ENCODE measurements at regions not wholly inside any gene's neighbourhood (a gene's known extent, or its start where the extent isn't known, plus 50 kb on each side); places are given as distances from the start of the nearest gene placed in this dataset.

GRCh38 chr18:68608851-68609490, 105.9 kb downstream of the TMX3 start (continued):
- no peak for TF ChIP-seq REST (IDR thresholded peaks at IDR 0.05)
- TF ChIP-seq HNF4G (IDR thresholded peaks at IDR 0.05) = no peak
- no peak for TF ChIP-seq RXRA (IDR thresholded peaks at IDR 0.05)
- no peak for TF ChIP-seq FOXA1 (IDR thresholded peaks at IDR 0.05)
- TF ChIP-seq SP1 (IDR thresholded peaks at IDR 0.05) = no peak
- no peak for TF ChIP-seq CTCF (IDR thresholded peaks at IDR 0.05; ENCODE audit: low read depth, low read length, missing input control)

GRCh38 chr18:68607852-68608251, 107.1 kb downstream of the TMX3 start:
- Histone ChIP-seq H3K9ac (ENCODE audit: low read depth in 1 of 2, low read length in 2 of 2) (no peak overlapping the region), H3K27me3 (ENCODE audit: control insufficient read depth in 4 of 4, insufficient read depth in 4 of 4, low read length in 3 of 4) (peaks cover 0 to 3% (median 0%) of the 10 kb centered on the region in 4 donors), H3K9me3 (ENCODE audit: control insufficient read depth in 4 of 4, low read length in 3 of 4) (no peaks in the 10 kb centered on the region), H3K4me3 (ENCODE audit: low read depth in 1 of 3, low read length in 3 of 3) (no peak overlapping the region), H3K4me1 (ENCODE audit: control insufficient read depth in 4 of 4, insufficient read depth in 4 of 4, low read length in 3 of 4) (no peaks in the 10 kb centered on the region), H3K36me3 (ENCODE audit: control insufficient read depth in 4 of 4, insufficient read depth in 3 of 4, low read depth in 1 of 4, low read length in 3 of 4) (no peaks in the 10 kb centered on the region), H3K27ac (ENCODE audit: low read depth in 1 of 2, low read length in 2 of 2) (no peak overlapping the region)
- 90% methylated on average over 2 of the region's 2 CpGs for WGBS
- no peak for TF ChIP-seq FOXA1 (IDR thresholded peaks at IDR 0.05)
- no peak for TF ChIP-seq NR2F2 (IDR thresholded peaks at IDR 0.05)
- no peak for TF ChIP-seq FOXA2 (IDR thresholded peaks at IDR 0.05)
- TF ChIP-seq HNF4A (conservative IDR thresholded peaks at IDR 0.05) = no peak
- TF ChIP-seq REST (IDR thresholded peaks at IDR 0.05) = no peak
- no peak for TF ChIP-seq GABPA (IDR thresholded peaks at IDR 0.05 in 1 of 2, conservative IDR thresholded peaks at IDR 0.05 in 1 of 2)
- TF ChIP-seq MAX (IDR thresholded peaks at IDR 0.05) = no peak
- no peak for TF ChIP-seq YY1 (IDR thresholded peaks at IDR 0.05)
- TF ChIP-seq JUND (IDR thresholded peaks at IDR 0.05) = no peak
- TF ChIP-seq SP1 (IDR thresholded peaks at IDR 0.05) = no peak
- no peak for TF ChIP-seq HNF4G (IDR thresholded peaks at IDR 0.05)
- TF ChIP-seq RXRA (IDR thresholded peaks at IDR 0.05) = no peak
- TF ChIP-seq CTCF (IDR thresholded peaks at IDR 0.05; ENCODE audit: low read depth, low read length, missing input control) = no peak
- TF ChIP-seq ZBTB33 (IDR thresholded peaks at IDR 0.05) = no peak
- TF ChIP-seq TAF1 (conservative IDR thresholded peaks at IDR 0.05) = no peak
- TF ChIP-seq EGR1 (IDR thresholded peaks at IDR 0.05; ENCODE audit: low read depth in 2 of 2) = no peak
- TF ChIP-seq ATF3 (IDR thresholded peaks at IDR 0.05) = no peak
- no peak for DNase-seq (ENCODE audit: low spot score)

All from liver (tissue), 8 donors.